ENCODE measurements at regions not wholly inside any gene's neighbourhood (a gene's known extent, or its start where the extent isn't known, plus 50 kb on each side); places are given as distances from the start of the nearest gene placed in this dataset.

GRCh38 chr5:93921001-93921400, 179.6 kb upstream of the POU5F2 start:
- H3K27ac ChIP-seq (ENCODE audit: insufficient read depth, low read depth, low read length, poor library complexity, severe bottlenecking), result no peak overlapping the region
- H3K4me1 ChIP-seq (ENCODE audit: control insufficient read depth, insufficient read depth, low read length), result no peaks in the 10 kb centered on the region
- WGBS, 2 experiments, result 85 to 90% methylated on average over 1 to 2 of the region's 2 CpGs
- H3K27me3 ChIP-seq (ENCODE audit: control insufficient read depth, insufficient read depth, low read length, poor library complexity, severe bottlenecking), result no peaks in the 10 kb centered on the region
- no peaks in the 10 kb centered on the region for H3K9me3 ChIP-seq (ENCODE audit: control insufficient read depth, low read length)
- no peaks in the 10 kb centered on the region for H3K36me3 ChIP-seq (ENCODE audit: control insufficient read depth, insufficient read depth, low read length)
- H3K4me3 ChIP-seq (ENCODE audit: insufficient read depth, low read depth, low read length), result no peak overlapping the region

- H3K9me3 ChIP-seq (ENCODE audit: control insufficient read depth, low read length), result no peaks in the 10 kb centered on the region
- H3K36me3 ChIP-seq (ENCODE audit: control insufficient read depth, insufficient read depth, low read length), result no peaks in the 10 kb centered on the region
- WGBS, 2 experiments, result 87 to 90% methylated on average over 1 of the region's 1 CpG
These were observed 175.5 kb upstream of the POU5F2 start for GRCh38 chr5:93916872-93917271.

GRCh38 chr5:93915142-93915553, 173.7 kb upstream of the POU5F2 start:
- Histone ChIP-seq H3K27ac (ENCODE audit: insufficient read depth, low read depth, low read length, poor library complexity, severe bottlenecking) (no peak overlapping the region), H3K36me3 (ENCODE audit: control insufficient read depth, insufficient read depth, low read length) (no peaks in the 10 kb centered on the region), H3K4me1 (ENCODE audit: control insufficient read depth, insufficient read depth, low read length) (no peaks in the 10 kb centered on the region), H3K4me3 (ENCODE audit: insufficient read depth, low read depth, low read length) (no peak overlapping the region), H3K9me3 (ENCODE audit: control insufficient read depth, low read length) (no peaks in the 10 kb centered on the region), H3K27me3 (ENCODE audit: control insufficient read depth, insufficient read depth, low read length, poor library complexity, severe bottlenecking) (no peaks in the 10 kb centered on the region)

More at GRCh38 chr5:93916872-93917271, 175.5 kb upstream of the POU5F2 start:
- no peaks in the 10 kb centered on the region for H3K4me1 ChIP-seq (ENCODE audit: control insufficient read depth, insufficient read depth, low read length)
- H3K27ac ChIP-seq (ENCODE audit: insufficient read depth, low read depth, low read length, poor library complexity, severe bottlenecking), result no peak overlapping the region
- no peak overlapping the region for H3K4me3 ChIP-seq (ENCODE audit: insufficient read depth, low read depth, low read length)
- no peaks in the 10 kb centered on the region for H3K27me3 ChIP-seq (ENCODE audit: control insufficient read depth, insufficient read depth, low read length, poor library complexity, severe bottlenecking)

DNA sequence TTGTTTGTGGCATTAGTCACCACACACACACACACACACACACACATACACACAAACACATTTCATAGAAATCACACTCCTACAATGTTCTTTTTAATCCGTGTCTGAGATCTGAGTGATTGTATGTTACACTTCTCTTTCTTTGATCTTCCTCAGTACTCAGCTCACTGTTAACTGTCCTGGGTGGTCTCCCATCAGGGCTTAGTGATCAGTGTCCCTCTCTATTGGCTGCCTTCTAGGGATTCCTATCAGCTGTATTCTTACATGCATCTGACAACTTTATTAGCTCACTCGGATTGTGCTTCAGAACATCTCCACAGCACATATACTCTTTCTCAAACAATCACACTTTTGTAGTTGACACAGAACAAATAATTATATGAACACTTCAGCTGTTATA, 170.2 kb upstream of the POU5F2 start:
- 75 to 80% methylated on average over 2 of the region's 2 CpGs for WGBS, 2 experiments
- Histone ChIP-seq H3K9me3 (ENCODE audit: control insufficient read depth, low read length) (no peaks in the 10 kb centered on the region), H3K27me3 (ENCODE audit: control insufficient read depth, insufficient read depth, low read length, poor library complexity, severe bottlenecking) (no peaks in the 10 kb centered on the region), H3K27ac (ENCODE audit: insufficient read depth, low read depth, low read length, poor library complexity, severe bottlenecking) (no peak overlapping the region), H3K36me3 (ENCODE audit: control insufficient read depth, insufficient read depth, low read length) (no peaks in the 10 kb centered on the region), H3K4me1 (ENCODE audit: control insufficient read depth, insufficient read depth, low read length) (no peaks in the 10 kb centered on the region), H3K4me3 (ENCODE audit: insufficient read depth, low read depth, low read length) (no peak overlapping the region)

DNA sequence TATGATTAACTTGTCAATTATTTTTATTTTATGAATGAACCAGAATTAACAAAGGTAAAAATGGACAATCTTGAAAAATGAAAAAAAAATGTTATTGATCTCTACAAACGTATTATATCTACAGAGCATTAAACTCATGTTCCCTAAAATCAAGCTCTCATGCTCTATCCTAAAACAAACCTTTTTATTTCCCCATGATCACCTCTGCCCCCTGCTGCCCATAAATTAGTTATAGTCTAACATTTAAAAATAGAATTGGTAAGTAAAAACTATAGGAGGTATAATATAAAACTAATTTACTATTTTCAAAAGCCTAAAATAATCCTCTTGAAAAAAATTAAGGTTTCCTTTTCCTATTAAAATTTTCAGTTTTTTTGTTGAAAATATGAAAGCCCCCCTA, 168.0 kb upstream of the POU5F2 start:
- Histone ChIP-seq H3K27me3 (ENCODE audit: control insufficient read depth, insufficient read depth, low read length, poor library complexity, severe bottlenecking) (no peaks in the 10 kb centered on the region), H3K27ac (ENCODE audit: insufficient read depth, low read depth, low read length, poor library complexity, severe bottlenecking) (no peak overlapping the region), H3K36me3 (ENCODE audit: control insufficient read depth, insufficient read depth, low read length) (no peaks in the 10 kb centered on the region), H3K4me1 (ENCODE audit: control insufficient read depth, insufficient read depth, low read length) (no peaks in the 10 kb centered on the region), H3K9me3 (ENCODE audit: control insufficient read depth, low read length) (no peaks in the 10 kb centered on the region), H3K4me3 (ENCODE audit: insufficient read depth, low read depth, low read length) (no peak overlapping the region)
- 63 to 100% methylated on average over 1 of the region's 1 CpG for WGBS, 2 experiments

GRCh38 chr5:93904917-93905316, 163.5 kb upstream of the POU5F2 start:
- H3K27ac ChIP-seq (ENCODE audit: insufficient read depth, low read depth, low read length, poor library complexity, severe bottlenecking), result no peak overlapping the region
- no peaks in the 10 kb centered on the region for H3K4me1 ChIP-seq (ENCODE audit: control insufficient read depth, insufficient read depth, low read length)
- H3K4me3 ChIP-seq (ENCODE audit: insufficient read depth, low read depth, low read length), result no peak overlapping the region
- H3K9me3 ChIP-seq (ENCODE audit: control insufficient read depth, low read length), result no peaks in the 10 kb centered on the region
- WGBS, 2 experiments, result 92 to 100% methylated on average over 1 of the region's 1 CpG
- H3K36me3 ChIP-seq (ENCODE audit: control insufficient read depth, insufficient read depth, low read length), result no peaks in the 10 kb centered on the region
- no peaks in the 10 kb centered on the region for H3K27me3 ChIP-seq (ENCODE audit: control insufficient read depth, insufficient read depth, low read length, poor library complexity, severe bottlenecking)

- no peak overlapping the region for H3K4me3 ChIP-seq (ENCODE audit: insufficient read depth, low read depth, low read length)
- 84 to 86% methylated on average over 2 of the region's 2 CpGs for WGBS, 2 experiments
These were observed 160.9 kb upstream of the POU5F2 start for GRCh38 chr5:93902288-93902687.

GRCh38 chr5:93899026-93899600, 157.7 kb upstream of the POU5F2 start:
- H3K4me3 ChIP-seq (ENCODE audit: insufficient read depth, low read depth, low read length), result no peak overlapping the region
- no peak overlapping the region for H3K27ac ChIP-seq (ENCODE audit: insufficient read depth, low read depth, low read length, poor library complexity, severe bottlenecking)
- H3K9me3 ChIP-seq (ENCODE audit: control insufficient read depth, low read length), result no peaks in the 10 kb centered on the region
- no peaks in the 10 kb centered on the region for H3K36me3 ChIP-seq (ENCODE audit: control insufficient read depth, insufficient read depth, low read length)
- H3K27me3 ChIP-seq (ENCODE audit: control insufficient read depth, insufficient read depth, low read length, poor library complexity, severe bottlenecking), result no peaks in the 10 kb centered on the region
- no peaks in the 10 kb centered on the region for H3K4me1 ChIP-seq (ENCODE audit: control insufficient read depth, insufficient read depth, low read length)
- WGBS, 2 experiments, result 95 to 100% methylated on average over 1 of the region's 1 CpG

More at GRCh38 chr5:93902288-93902687, 160.9 kb upstream of the POU5F2 start:
- Histone ChIP-seq H3K36me3 (ENCODE audit: control insufficient read depth, insufficient read depth, low read length) (no peaks in the 10 kb centered on the region), H3K9me3 (ENCODE audit: control insufficient read depth, low read length) (no peaks in the 10 kb centered on the region), H3K27ac (ENCODE audit: insufficient read depth, low read depth, low read length, poor library complexity, severe bottlenecking) (no peak overlapping the region), H3K27me3 (ENCODE audit: control insufficient read depth, insufficient read depth, low read length, poor library complexity, severe bottlenecking) (no peaks in the 10 kb centered on the region), H3K4me1 (ENCODE audit: control insufficient read depth, insufficient read depth, low read length) (no peaks in the 10 kb centered on the region)

DNA sequence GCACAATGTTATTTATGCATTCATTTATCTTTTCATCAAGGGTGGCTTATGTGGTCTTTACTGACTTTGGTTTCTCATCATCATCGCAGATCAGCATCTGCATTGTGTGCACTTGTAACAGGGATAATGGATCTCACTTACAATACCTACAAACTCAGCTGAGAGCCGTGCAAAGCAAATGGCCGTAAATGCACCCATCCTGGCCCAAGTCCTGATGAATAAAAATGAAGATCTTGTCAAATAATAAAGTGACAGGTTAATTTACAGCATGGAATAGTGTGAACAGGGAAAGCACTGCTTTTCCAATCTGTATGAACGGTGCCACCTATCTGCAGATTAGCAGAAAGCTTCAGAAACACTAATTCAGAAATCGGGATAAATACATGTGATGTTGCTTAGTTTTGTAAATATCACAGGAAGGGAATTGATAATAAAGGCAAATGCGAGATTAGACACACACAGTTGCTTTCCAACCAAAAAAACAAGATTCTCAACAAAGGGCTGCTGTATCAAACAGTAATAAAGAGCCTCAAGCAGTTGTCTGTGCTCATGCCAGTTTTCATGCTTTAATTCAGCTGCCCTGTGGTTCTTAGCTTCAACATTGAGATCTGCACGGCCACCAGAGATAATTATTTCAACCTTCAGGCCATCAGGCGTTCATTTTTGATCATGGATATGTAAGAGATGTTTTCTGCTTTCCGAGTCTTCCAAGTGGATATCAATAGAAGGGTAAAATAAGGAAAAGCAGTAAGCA, 153.4 kb upstream of the POU5F2 start:
- Histone ChIP-seq H3K27me3 (ENCODE audit: control insufficient read depth, insufficient read depth, low read length, poor library complexity, severe bottlenecking) (no peaks in the 10 kb centered on the region), H3K9me3 (ENCODE audit: control insufficient read depth, low read length) (no peaks in the 10 kb centered on the region), H3K27ac (ENCODE audit: insufficient read depth, low read depth, low read length, poor library complexity, severe bottlenecking) (no peak overlapping the region), H3K4me1 (ENCODE audit: control insufficient read depth, insufficient read depth, low read length) (peaks cover 29% of the 10 kb centered on the region), H3K36me3 (ENCODE audit: control insufficient read depth, insufficient read depth, low read length) (no peaks in the 10 kb centered on the region), H3K4me3 (ENCODE audit: insufficient read depth, low read depth, low read length) (no peak overlapping the region)
- 68 to 77% methylated on average over 9 of the region's 9 CpGs for WGBS, 2 experiments

GRCh38 chr5:93893075-93893474, 151.7 kb upstream of the POU5F2 start:
- Histone ChIP-seq H3K27ac (ENCODE audit: insufficient read depth, low read depth, low read length, poor library complexity, severe bottlenecking) (no peak overlapping the region), H3K4me1 (ENCODE audit: control insufficient read depth, insufficient read depth, low read length) (peaks cover 29% of the 10 kb centered on the region)
- 88 to 92% methylated on average over 4 to 5 of the region's 5 CpGs for WGBS, 2 experiments

More at GRCh38 chr5:93893075-93893474, 151.7 kb upstream of the POU5F2 start:
- Histone ChIP-seq H3K27me3 (ENCODE audit: control insufficient read depth, insufficient read depth, low read length, poor library complexity, severe bottlenecking) (no peaks in the 10 kb centered on the region), H3K9me3 (ENCODE audit: control insufficient read depth, low read length) (no peaks in the 10 kb centered on the region), H3K36me3 (ENCODE audit: control insufficient read depth, insufficient read depth, low read length) (no peaks in the 10 kb centered on the region), H3K4me3 (ENCODE audit: insufficient read depth, low read depth, low read length) (no peak overlapping the region)
